ENCODE measurements at regions not wholly inside any gene's neighbourhood (a gene's known extent, or its start where the extent isn't known, plus 50 kb on each side); places are given as distances from the start of the nearest gene placed in this dataset.

DNA sequence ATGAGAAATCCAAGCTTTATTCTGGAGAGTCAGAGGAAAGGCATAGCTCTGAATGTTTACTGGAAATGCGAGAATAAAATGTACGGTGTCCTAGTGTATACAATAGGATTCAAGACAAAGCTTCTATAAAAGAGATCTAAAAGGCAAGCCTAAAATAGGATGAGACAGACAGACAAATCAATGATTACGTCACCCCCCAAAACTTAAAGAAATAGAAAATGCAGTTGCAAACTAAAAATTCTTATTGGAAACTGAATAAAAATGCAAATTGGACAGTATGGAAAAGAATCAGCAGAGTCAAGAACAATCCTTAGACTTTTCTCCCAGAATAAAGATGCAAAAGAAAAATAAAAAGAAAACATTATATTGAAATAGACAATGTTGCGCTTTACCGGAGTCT is 245.9 kb downstream of the POM121L12 start:
- Histone ChIP-seq H3K36me3 (no peaks in the 10 kb centered on the region), H3K27me3 (no peaks in the 10 kb centered on the region), H3K9me3 (no peaks in the 10 kb centered on the region), H3K9ac (ENCODE audit: low read depth in 2 of 2, low read length in 2 of 2) (no peak overlapping the region), H3K4me3 (no peak overlapping the region), H3K27ac (no peak overlapping the region), H3K4me1 (no peaks in the 10 kb centered on the region)
- intact Hi-C loops (cut with DNase I) = no loop called here
- DNase-seq = no peak
- TF ChIP-seq, protein P1, sequence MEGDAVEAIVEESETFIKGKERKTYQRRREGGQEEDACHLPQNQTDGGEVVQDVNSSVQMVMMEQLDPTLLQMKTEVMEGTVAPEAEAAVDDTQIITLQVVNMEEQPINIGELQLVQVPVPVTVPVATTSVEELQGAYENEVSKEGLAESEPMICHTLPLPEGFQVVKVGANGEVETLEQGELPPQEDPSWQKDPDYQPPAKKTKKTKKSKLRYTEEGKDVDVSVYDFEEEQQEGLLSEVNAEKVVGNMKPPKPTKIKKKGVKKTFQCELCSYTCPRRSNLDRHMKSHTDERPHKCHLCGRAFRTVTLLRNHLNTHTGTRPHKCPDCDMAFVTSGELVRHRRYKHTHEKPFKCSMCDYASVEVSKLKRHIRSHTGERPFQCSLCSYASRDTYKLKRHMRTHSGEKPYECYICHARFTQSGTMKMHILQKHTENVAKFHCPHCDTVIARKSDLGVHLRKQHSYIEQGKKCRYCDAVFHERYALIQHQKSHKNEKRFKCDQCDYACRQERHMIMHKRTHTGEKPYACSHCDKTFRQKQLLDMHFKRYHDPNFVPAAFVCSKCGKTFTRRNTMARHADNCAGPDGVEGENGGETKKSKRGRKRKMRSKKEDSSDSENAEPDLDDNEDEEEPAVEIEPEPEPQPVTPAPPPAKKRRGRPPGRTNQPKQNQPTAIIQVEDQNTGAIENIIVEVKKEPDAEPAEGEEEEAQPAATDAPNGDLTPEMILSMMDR (IDR thresholded peaks at IDR 0.05) = no peak

DNA sequence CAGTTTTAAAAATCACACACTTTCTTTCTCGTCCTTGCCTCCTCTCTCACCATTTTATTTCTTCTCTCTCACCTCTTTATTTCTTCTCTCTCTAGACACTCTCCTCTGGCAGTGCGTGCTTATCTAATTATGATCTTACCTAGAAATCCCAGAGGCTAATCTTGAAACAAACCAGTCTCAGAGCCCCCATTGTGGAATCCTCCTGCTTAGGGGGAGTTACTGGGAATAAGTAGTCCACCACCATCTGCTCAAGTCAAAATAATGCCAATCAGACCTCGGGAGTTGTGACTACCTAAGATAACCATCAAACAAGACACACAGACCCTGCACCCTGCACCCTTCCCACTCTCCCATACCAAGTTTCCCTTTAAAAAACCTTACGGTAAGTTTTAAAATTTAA is 256.9 kb downstream of the POM121L12 start:
- Histone ChIP-seq H3K9me3 (no peaks in the 10 kb centered on the region), H3K27me3 (no peaks in the 10 kb centered on the region), H3K4me1 (no peaks in the 10 kb centered on the region), H3K27ac (no peak overlapping the region), H3K36me3 (no peaks in the 10 kb centered on the region), H3K4me3 (no peak overlapping the region), H3K9ac (ENCODE audit: low read depth in 2 of 2, low read length in 2 of 2) (no peak overlapping the region)
- intact Hi-C loops (cut with DNase I) = no loop called here
- no peak for DNase-seq
- TF ChIP-seq, protein P1 (IDR thresholded peaks at IDR 0.05) = no peak

DNA sequence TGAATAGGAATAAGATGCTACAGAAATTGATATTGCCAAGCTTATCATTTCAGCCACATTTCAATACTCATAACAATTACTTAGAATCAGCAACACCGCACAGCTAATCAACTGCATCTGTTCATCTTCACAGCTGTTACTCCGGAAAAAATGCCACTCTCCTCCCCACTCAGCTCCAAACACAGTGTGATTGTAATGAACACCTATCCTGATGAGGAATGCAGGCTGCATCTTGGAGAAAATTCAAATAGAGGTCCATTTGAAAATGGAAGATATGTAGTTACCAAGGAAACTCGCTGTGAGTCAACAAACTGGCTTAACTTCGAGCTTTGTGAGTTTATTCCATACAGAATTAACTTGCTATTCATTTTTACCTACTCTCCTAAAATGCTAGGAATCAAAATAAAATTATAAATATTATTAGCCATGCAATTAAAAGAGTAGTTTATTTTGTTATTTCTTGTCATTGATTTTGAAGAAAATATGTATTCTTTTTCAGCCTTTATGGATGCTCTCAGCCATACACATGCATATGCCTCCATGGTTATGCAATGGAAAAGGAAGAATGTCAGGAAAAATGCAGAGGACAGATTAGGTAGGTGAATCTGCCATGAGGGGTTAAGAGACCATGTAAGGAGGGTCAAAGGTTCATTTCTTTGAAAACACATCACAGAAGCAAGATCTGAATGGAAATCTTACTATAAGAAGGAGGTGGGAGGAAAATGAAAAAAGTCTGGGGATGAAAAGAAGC is 267.2 kb downstream of the POM121L12 start:
- no peak for DNase-seq

DNA sequence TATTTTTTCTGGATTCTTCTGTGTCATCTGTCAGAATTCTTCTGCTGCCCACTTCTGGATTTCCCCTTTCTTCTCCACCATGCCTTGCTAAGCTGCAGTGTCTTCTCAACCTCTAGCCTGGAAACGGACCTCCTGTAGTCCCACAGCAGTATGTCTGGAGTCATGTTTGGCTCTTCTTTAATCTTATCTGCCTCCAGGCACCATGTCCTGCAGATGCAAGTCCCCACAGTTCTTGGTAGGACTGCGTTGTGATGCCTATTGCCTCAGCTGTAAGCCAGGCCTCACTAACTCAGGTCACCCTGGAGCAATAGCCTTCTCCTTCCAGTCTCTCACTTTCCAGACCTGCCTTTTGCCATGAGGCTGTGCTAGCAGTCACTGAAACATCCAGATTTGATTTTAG is 268.3 kb downstream of the POM121L12 start:
- no peak overlapping the region for H3K27ac ChIP-seq
- TF ChIP-seq, protein P1 (IDR thresholded peaks at IDR 0.05) = no peak

More for the DNA sequence above, 267.2 kb downstream of the POM121L12 start:
- TF ChIP-seq, protein P1 (IDR thresholded peaks at IDR 0.05) = no peak
- Histone ChIP-seq H3K27ac (no peak overlapping the region), H3K36me3 (no peaks in the 10 kb centered on the region), H3K4me3 (no peak overlapping the region), H3K9me3 (no peaks in the 10 kb centered on the region), H3K27me3 (no peaks in the 10 kb centered on the region), H3K4me1 (no peaks in the 10 kb centered on the region), H3K9ac (ENCODE audit: low read depth in 2 of 2, low read length in 2 of 2) (no peak overlapping the region)
- intact Hi-C loops (cut with DNase I) = no loop called here

DNA sequence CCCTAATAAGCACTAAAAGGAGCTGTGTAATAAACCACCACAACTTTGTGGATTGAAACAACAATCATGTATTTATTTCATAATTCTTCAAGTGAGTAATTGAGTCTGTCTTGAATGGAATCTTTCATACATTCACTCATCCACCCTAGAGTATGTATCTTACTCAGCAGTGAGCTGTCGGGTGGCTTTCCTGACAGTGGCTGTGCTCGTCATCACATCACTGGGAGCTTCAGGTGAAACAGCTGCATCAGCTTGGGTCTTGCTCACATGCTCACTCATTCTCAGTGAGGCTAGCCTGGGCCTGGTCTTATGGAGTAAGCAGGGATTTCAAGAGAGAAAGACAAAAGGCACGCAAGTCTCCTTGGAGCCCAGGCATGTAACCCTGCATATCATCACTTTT is 271.4 kb downstream of the POM121L12 start:
- TF ChIP-seq, protein P1 (IDR thresholded peaks at IDR 0.05) = no peak
- DNase-seq = no peak
- H3K4me1 ChIP-seq = no peaks in the 10 kb centered on the region
- intact Hi-C loops (cut with DNase I) = no loop called here
- no peaks in the 10 kb centered on the region for H3K9me3 ChIP-seq
- no peaks in the 10 kb centered on the region for H3K36me3 ChIP-seq
- H3K9ac ChIP-seq (ENCODE audit: low read depth in 2 of 2, low read length in 2 of 2) = no peak overlapping the region
- no peaks in the 10 kb centered on the region for H3K27me3 ChIP-seq
- H3K27ac ChIP-seq = no peak overlapping the region
- no peak overlapping the region for H3K4me3 ChIP-seq

More for the DNA sequence above, 268.3 kb downstream of the POM121L12 start:
- Histone ChIP-seq H3K27me3 (no peaks in the 10 kb centered on the region), H3K9me3 (no peaks in the 10 kb centered on the region), H3K4me1 (no peaks in the 10 kb centered on the region), H3K4me3 (no peak overlapping the region), H3K36me3 (no peaks in the 10 kb centered on the region), H3K9ac (ENCODE audit: low read depth in 2 of 2, low read length in 2 of 2) (no peak overlapping the region)
- intact Hi-C loops (cut with DNase I) = no loop called here
- no peak for DNase-seq
